Activated T-cell treated with anti-CD3 and anti-CD28 coated beads, Interleukin-2, amount 50 U/mL, for 1 hour (primary cell): ENCODE measurements at regions not wholly inside any gene's neighbourhood (a gene's known extent, or its start where the extent isn't known, plus 50 kb on each side); places are given as distances from the start of the nearest gene placed in this dataset.

Experiments
- DNase-seq: peaks from one replicate; pipeline ENCODE4 v3.0.0-alpha.2; 2020

DNA sequence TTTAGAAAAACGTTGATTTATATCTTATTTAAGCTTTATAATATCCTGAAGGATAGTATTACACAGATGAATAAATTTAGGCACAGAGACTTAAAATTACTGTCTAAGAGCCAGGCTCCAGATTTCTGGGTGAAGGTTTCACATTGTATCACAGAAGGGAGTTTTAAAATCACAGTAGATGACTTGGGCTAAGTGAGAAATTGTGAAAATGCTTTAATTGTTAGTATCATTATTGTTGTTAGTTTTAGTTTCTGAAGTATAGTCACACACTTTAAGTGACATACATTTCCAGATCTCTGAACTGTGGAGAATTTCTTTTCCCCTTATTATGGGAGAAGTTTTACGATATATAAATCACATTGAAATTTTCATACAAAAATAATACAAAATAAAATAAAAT is 83.5 kb downstream of the NDUFS5 start:
- DNase-seq = no peak

DNA sequence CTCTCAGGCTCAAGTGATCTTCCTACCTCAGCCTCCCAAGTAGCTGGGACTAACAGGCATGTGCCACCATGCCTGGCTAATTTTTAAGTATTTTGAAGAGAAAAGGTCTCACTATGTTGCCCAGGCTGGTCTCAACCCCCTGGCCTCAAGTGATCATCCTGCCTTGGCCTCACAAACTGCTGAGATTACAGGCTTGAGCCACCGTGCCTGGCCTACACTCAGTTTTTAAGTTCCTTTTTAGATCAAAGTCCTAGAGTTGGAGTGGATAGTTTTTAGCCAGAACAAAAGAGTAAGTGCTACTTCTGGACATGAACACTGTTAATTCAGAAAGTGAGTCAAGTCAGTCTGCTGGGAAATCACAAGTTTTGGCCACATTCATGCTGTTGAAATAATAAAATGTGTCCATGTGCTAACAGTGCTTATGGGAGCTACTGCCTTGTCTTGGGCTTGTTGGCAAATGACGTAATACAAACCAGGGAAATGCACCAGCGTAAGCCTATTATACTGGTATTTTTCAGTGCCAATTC is 84.2 kb downstream of the NDUFS5 start:
- no peak for DNase-seq

DNA sequence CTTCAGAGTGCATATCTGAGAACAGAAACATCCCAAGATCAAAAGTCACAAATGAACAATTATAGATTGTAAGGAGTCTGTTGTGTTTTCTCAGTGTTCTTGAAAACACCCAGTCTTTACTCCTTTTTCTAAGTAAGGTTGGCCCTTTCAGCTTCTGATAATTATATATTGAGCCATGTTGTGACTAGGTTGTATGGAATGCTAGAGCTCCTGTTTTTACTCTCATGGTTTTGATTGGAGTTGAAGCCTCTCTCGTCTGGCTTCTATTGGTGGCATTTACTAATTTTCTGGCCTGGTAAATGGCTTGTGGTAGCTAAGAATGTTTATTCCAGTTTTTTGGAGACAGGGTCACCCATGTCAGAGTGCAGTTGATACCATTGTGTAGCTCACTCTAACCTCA is 84.7 kb downstream of the NDUFS5 start:
- DNase-seq = no peak

DNA sequence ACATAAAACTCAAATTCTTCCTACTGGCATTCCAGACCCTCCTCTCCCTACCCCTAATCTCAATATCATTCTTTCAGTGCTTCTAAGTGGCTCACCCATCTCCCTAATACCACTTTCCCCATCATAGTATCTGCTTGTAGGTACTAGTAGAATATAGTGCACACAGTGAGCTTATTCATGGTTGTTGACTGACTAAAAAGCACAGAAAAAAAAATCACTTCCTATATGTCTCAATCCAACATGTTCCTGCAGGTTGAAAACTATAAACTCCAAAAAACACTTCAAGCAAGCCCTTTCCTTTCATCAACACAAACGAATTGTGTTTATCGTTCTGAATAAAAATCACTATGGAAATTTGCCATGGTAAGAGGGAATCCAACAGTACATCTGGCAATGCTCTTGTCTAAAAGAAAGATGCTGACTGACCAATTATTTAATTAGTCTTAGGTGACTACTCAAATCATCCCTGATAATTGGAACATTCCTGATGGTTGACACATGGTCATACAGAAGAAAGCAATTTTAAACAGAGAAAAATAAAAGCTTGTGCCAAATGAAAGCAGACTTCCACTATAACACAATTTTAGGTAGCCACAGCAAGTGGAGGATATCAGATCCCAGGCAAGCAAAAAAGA is 87.1 kb downstream of the NDUFS5 start:
- no peak for DNase-seq

DNA sequence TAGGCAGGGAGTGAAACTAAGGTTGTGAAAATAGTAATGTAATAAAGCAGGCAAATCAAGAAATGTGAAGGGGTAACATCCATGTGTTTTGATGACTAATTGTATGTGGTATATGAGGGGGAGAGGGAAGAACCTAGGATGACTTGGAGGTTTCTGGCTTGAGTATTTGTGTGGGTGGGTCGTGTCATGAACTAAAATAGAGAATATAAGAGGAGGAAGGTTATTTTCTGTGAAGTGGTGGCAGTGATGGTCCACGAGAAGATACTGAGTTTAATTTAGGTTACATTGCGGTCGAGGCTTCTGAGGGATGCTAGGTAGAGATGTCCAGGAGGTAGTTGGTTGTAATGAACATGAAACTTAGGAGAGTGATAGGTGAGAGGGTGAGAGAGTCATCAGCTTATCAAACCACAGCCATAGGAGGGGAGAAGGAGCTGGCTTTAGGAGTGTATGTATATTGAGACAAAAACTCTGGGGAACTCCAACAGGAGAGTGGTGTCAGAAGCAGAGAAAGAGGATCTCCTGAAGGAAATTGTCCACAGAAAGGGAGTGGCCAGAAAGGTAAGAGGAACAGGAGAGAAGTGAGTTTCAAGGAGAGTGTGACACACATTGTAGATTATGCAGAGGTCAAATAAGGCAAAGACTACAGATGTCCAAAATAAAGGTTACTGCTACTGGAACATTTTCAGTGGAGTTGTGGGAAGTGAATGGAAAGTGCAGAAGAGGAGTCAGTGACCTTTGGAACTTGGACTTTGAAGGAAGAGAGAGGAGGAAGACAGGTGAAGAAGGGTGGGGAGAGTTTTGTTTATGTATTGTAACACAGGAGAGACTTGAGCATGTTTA is 89.0 kb upstream of the MACF1 start:
- DNase-seq = no peak

DNA sequence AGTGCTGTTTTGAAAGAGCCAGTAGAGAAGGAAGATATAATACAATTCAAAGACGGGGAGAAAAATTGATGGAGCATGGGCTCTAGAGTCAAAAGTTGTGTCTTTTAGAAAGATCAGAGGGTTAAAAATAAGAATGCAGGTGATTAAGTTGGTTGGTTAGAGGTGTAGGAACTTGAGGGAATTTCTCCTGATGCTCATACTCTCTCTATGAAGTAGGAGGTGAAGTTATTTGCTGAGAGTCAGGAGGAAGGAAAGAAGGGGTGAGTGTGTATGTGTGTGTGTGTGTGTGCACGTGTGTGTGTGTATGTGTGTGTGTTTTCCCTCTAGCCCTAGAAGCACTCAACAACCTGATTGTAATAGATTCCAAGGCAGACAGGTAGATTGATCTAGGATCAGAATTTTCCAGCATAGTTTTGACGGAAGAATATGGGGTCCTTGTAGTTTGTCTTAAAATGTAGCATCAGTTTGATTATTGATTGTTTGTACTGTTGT is 88.3 kb upstream of the MACF1 start:
- no peak for DNase-seq

DNA sequence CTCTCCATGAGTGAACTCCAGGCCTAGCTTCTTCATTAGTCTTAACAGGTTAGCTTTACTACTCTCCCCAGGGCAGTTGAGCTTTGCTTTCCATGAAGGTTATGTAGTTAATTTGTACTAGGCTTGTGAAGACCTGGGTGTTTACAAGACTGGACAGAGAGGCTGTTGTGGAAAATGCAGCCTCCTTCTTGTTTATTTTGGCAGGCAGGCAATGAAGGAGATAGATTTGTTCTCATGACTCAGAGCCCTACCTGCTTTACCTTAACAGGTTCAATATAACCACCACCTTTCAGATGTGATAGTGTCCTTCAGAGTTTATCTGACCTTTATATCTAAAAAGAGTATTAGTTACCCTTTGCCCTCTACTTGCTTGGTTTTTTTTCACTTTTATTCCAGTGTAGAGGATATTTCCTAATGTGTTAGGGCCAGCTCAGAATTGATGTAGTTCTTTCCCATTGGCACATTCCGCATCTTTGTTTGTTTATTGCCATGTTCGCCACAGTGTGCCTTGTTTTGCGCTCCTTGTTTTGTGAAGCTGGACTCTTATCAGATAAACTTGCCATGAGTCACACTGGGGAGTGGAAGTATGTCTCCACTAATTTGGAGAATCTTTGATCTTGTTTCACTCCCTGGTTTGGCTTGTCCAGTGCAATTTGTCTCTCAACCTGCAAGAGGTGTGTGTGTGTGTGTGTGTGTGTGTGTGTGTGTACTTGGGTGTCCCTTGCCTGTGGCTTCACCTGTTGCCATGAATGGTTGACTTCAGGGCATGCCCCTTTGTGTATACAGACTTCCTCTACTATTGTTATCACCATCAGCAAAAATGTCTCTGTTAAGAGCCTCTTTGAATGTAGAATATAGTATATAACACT is 87.4 kb upstream of the MACF1 start:
- no peak for DNase-seq

DNA sequence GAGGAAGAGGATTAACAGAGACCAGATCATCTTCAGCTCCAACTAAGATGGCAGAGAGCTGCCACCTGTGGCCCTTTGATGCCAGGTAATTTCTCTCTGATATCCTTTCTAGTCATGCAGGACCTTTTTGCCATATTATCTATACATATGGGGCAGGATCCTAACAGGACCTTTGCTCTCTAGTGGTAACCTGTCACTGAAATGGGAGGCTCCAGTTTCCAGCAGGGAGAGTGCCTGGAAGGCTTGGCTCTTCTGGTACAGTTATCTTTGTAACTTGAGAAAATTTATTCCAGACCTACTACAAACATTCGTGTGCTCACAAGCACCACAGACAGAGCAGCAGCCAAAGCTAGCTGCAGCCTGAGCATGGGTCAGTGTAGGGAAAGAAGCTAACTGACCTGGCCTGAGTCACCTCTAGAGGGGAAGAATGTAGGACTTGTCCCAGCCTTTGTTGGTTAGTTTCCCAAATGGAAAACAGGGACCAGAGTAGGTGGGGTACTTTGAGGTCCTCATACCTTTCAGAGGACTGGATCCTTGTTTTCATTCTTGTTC is 86.5 kb upstream of the MACF1 start:
- no peak for DNase-seq

DNA sequence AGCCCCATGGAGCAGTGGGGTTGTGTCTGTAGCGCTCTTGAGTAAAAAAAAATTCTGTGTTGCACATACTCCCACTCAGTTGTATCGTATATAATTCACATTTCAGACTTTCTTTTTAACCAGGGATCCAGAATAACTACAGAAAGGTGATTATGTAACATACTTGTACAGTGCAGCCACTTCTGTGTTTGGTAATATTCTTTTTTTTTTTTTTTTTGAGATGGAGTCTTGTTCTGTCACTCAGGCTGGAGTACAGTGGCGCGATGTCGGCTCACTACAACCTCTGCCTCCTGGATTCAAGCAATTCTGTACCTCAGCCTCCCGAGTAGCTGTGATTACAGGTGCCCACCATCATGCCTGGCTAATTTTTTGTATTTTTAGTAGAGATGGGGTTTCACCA is 82.4 kb upstream of the MACF1 start:
- DNase-seq = no peak

DNA sequence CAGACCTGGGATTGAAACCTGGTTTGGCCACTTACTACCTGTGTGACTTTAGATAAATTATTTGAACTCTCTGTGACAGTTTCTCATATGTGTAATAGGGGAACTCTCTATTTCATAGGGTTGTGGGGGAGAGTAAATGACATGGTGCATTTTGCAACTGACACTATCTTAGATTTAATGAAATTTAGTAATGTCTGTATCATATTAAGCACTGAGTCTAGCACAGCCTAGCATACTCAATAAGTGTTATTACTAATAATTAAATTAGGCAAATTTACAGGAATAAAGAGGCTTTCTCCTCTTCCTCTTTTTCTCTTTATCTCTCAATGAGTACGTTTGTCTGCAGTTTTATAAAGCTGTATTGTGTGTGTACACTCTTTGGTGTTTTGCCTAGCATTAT is 80.2 kb upstream of the MACF1 start:
- no peak for DNase-seq

DNA sequence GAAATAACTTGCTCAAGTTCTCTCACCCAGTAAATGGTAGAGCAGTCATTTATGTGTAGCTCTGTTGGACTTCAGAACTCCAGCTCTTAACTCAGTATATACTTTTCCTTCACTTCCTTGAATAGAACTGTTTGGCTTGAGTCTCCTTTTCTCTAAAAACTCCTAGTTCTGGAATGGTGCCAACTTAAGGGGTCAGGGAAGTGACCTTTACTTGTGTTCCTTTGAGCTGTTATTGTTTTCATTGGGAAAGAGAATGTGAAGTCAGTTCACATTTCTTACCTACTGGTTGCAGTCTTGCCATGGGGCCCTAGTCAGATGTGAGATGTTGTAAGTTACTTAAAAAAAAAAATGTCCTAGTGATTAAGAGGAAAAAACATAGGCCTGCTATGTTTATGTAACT is 77.0 kb upstream of the MACF1 start:
- no peak for DNase-seq

DNA sequence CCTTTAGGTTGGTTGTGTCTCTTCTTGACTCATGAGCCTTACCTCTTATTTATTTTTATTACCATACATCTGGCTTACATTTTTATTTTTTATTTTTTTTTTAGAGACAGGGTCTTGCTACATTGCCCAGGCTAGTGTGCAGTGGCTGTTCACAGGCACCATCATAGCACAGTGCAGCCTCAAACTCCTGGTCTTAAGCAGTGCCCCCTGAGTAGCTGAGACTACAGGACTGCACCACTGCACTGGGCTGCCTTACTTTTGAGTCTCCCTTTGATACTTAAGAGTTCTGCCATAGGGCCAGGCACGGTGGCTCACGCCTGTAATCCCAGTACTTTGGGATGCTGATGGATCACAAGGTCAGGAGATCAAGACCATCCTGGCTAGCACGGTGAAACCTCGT is 76.4 kb upstream of the MACF1 start:
- DNase-seq = no peak

DNA sequence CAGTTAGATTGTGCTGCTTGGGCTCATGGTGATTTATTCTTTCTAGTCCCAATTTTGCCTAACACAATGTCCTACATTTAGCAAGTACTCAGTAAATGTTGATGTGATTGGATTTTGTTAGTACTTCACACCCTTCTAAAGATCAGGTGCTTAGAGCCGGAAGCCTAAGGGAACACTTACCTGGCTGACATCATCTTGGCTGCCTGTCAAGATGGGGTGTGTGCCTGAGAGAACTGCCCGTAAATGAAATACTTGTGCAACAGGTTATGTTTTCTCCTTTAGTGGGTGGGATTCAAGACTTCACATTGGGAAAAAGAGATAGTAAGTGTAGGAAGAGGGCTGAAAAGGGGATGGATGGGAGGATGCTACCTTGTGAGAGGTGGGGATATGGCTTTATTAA is 75.5 kb upstream of the MACF1 start:
- DNase-seq = no peak

DNA sequence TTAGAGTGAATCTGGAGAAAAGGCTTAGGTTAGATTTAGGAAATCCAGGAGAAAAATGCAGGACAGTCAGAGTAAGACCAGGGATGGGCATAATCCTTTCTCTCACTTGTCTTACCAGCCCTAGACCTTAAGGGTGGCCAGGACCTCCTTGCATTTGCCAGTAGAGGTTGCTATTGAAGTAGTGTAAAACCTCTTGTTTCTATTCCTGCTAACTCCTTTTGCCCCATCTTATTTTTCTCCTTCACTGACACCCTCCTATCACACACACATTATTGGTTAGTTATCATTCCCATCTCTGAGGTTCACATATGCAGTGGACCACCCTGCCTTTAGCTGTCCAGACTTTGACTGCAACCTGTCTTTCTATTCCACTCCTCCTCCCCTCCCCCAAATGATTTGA is 75.0 kb upstream of the MACF1 start:
- no peak for DNase-seq

DNA sequence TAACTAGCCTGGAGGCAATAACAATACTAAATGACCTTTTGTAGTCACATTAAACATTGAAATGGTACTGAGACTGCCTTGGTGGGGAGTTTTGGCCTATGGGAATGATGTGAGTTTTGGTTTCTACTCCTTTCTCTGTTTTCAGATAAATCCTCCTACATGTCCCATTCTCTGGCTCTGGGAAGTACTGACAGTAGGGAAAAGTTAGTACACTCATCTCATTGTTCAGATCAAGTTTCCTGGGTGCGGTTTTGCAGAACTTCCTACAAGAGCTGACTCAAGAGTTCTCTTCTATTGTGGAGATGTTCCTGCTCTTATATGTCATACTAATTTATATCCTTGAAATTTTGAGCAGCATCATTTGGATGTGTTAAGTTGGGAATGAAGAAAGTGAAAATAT is 74.2 kb upstream of the MACF1 start:
- DNase-seq = no peak

DNA sequence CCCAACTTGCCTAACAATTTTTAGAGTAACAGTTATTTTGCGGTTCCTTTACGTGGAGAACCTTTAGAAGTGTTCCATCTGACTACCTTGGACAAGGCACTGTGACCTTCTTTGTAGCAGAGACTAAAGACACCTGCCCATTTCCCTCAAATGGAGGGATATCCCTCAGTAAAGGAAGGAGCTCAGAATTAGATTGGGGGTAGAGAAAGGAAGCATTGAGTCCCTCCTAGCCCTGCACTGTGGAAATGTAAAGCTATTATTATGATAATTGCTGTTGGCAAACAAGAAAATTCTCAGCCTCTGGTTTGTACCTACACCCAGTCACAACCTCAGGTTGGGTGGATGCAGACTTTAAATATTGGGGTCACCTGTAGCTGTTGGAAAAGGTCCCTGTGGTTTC is 72.6 kb upstream of the MACF1 start:
- DNase-seq = no peak

DNA sequence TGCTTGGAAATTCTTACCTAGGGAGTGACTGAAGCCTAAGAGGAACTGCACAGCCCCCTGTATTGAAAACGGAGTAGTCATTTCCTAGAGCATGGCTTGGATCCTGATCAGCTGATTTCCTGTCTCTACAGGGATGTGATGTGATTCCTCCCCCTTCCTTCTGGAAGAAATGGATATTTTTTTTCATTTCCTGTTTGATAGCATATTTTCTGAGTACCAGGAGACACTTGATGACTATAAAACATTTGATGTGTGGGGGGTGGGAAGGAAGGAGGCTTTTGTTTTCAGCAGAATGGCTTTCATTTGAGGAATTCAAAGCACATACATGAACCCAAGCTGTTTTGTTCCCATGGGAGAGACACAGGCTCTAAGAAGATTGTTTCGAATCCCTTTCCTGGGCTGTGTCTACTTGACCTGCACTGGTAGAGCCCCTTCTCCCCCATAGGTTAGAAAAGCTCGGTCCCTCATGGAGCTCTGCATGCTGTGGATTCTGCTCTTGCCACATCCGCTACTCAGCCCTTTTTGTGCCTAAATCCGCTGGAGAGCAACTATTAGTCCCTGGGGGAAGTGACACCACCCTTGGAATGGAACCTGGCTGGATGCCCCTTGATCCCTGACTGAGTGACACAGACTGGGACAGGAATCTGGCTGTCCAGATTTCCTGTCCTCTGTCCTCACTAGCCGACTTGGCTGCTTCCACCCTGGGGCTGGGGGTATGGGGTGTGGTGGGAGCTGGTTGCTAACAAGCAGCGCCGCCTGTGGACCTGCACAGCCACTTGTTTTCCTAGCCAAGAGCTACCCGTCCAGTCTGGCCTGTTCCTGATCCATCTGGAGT is 71.8 kb upstream of the MACF1 start:
- no peak for DNase-seq

DNA sequence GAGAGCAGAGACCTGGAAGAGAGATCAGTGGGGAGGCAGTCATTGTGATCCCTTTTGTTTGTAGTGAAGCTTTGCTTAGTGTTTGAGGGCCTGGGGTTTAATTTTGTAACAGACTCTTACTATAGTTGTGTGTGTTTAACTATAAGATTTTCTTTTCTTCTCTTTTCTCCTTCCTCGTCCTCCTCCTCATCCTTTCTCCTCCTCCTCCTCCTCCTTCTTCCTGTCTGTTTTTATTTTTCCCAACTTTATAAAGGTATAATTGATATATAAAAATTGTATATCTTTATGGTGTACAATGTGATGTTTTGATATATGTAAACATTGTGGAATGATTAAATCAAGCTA is 71.2 kb upstream of the MACF1 start:
- no peak for DNase-seq

DNA sequence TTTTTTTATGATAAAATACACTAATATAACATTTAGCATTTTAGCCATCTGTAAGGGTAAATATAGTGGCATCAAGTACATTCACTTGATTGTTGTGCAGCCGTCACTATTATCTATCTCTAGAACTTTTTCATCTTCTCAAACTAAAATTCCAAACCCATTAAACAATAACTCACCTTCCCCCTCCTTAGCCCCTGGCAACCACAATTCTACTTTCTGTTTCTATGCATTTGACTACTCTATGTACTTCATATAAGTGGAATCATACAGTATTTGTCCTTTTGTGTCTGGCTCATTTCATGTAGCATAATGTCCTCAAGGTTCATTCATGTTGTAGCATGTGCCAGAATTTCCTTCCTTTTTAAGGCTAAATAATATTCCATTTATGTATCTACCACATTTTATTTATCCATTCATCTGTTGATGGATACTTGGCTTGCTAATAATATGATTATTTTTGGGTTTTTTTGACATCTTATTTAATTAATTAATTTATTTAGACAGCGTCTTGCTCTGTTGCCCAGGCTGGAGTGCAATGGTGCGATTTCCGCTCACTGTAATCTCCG is 69.6 kb upstream of the MACF1 start:
- no peak for DNase-seq

DNA sequence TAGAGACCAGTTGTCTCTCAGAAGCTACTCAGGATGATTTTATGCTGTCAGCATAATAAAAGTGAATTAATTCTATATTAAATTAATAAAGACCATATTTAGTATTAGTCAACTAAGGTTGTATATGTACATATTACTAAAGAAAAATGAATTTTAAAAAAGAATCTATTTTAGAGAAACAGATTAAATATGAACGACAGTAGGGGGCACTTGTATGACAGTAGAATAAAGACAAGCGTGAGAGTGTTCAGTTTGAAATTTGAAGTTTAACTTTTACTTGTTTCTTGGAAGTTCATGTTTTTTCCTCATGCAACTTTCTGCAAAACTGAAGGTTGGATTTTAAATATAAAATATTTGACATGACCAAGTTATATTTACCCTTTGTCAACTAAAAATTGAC is 67.9 kb upstream of the MACF1 start:
- DNase-seq = no peak

DNA sequence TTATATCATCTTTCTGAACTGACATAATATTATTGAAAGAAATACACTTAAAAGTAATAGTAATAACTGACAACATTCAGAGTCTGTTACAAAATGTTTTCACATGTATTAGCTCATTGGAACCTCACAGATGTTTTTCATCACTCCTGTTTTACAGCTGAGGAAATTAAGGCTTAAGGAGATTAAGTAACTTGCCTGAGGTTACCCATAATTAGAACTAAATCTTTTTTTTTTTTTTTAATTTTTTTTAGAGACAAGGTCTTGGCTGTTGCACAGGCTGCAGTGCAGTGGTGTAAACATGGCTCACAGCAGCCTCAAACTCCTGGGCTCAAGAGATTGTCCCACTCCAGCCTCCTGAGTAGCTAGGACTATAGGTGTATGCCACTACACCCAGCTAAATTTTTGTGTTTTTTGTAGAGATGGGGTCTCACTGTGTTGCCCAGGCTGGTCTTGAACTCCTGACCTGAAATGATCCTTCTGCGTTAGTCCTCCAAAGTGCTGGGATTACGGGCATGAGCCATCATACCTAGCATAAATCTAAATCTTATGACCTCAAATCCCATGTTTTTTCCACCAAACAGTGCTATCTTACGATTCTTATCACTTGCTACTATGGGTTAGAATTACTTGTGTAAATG is 64.7 kb upstream of the MACF1 start:
- DNase-seq = no peak
